GM12878 (cell line): ENCODE measurements at regions not wholly inside any gene's neighbourhood (a gene's known extent, or its start where the extent isn't known, plus 50 kb on each side); places are given as distances from the start of the nearest gene placed in this dataset.

Experiments used
- EP300 ChIP-seq, 2 experiments: fragments of 150-350 bp in 1 of 2; IDR thresholded peaks; 2 replicates each; pipeline ENCODE4 v1.6.1; 2011 to 2012; ENCODE audit warnings: low read depth in 2 of 2, low read length in 2 of 2, borderline replicate concordance in 1 of 2, improper control_type of control experiment in 1 of 2, inconsistent platforms in 1 of 2; ENCODE audit not compliant: control insufficient read depth in 1 of 2
- GABPA ChIP-seq: IDR thresholded peaks from 2 replicates; pipeline ENCODE4 v1.6.1; 2014; ENCODE audit warnings: antibody characterized with exemption, low read depth, mild to moderate bottlenecking, inconsistent platforms
- KAT2A ChIP-seq: conservative IDR thresholded peaks from 2 replicates; pipeline ENCODE4 v1.6.1; 2011; ENCODE audit warnings: low read depth, low read length; ENCODE audit not compliant: control insufficient read depth
- MYC ChIP-seq: IDR thresholded peaks from 2 replicates; pipeline ENCODE4 v1.6.1; 2011; ENCODE audit warnings: mild to moderate bottlenecking, low read length, moderate library complexity, inconsistent platforms; ENCODE audit not compliant: insufficient read depth, insufficient replicate concordance, insufficient read length, severe bottlenecking
- SREBF2 ChIP-seq: IDR thresholded peaks from 2 replicates; pipeline ENCODE4 v1.6.1; 2012; ENCODE audit warnings: mild to moderate bottlenecking, low read length
- TAF1 ChIP-seq: IDR thresholded peaks from 2 replicates; pipeline ENCODE4 v1.6.1; 2011; ENCODE audit warnings: mild to moderate bottlenecking, low read depth, low read length, borderline replicate concordance
- YBX1 ChIP-seq: fragments of 450-650 bp; IDR thresholded peaks from 2 replicates; pipeline ENCODE4 v1.6.1; 2016; ENCODE audit warnings: antibody characterized with exemption
- ZNF384 ChIP-seq: IDR thresholded peaks from 2 replicates; pipeline ENCODE4 v1.6.1; 2012; ENCODE audit warnings: low read depth, mild to moderate bottlenecking, low read length, improper control_type of control experiment, borderline replicate concordance
- TF ChIP-seq, protein P1 (sequence below), 3 experiments: IDR thresholded peaks in 2 of 3; conservative IDR thresholded peaks in 1 of 3; 2 replicates each; pipeline ENCODE4 v1.5.1; 2011; ENCODE audit warnings: low read depth in 3 of 3, low read length in 3 of 3, mild to moderate bottlenecking in 3 of 3, control low read depth in 2 of 3, moderate library complexity in 2 of 3, inconsistent platforms in 1 of 3, mixed read lengths in 1 of 3; ENCODE audit not compliant: control insufficient read depth in 2 of 3, insufficient read depth in 1 of 3; ENCODE audit errors: extremely low read depth in 1 of 3

- no peak for TF ChIP-seq YBX1
- TF ChIP-seq MYC = no peak
- no peak for TF ChIP-seq EP300 (IDR thresholded peaks at IDR 0.05; ENCODE audit: borderline replicate concordance in 1 of 2, control insufficient read depth in 1 of 2, low read depth in 2 of 2, low read length in 2 of 2)
- TF ChIP-seq GABPA = no peak
- TF ChIP-seq ZNF384 = no peak
- no peak for TF ChIP-seq KAT2A
- no peak for TF ChIP-seq TAF1
- TF ChIP-seq SREBF2 = no peak
- TF ChIP-seq, protein P1, sequence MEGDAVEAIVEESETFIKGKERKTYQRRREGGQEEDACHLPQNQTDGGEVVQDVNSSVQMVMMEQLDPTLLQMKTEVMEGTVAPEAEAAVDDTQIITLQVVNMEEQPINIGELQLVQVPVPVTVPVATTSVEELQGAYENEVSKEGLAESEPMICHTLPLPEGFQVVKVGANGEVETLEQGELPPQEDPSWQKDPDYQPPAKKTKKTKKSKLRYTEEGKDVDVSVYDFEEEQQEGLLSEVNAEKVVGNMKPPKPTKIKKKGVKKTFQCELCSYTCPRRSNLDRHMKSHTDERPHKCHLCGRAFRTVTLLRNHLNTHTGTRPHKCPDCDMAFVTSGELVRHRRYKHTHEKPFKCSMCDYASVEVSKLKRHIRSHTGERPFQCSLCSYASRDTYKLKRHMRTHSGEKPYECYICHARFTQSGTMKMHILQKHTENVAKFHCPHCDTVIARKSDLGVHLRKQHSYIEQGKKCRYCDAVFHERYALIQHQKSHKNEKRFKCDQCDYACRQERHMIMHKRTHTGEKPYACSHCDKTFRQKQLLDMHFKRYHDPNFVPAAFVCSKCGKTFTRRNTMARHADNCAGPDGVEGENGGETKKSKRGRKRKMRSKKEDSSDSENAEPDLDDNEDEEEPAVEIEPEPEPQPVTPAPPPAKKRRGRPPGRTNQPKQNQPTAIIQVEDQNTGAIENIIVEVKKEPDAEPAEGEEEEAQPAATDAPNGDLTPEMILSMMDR (IDR thresholded peaks at IDR 0.05 in 2 of 3, conservative IDR thresholded peaks at IDR 0.05 in 1 of 3; ENCODE audit: control insufficient read depth in 2 of 3, extremely low read depth in 1 of 3, insufficient read depth in 1 of 3, low read depth in 3 of 3, low read length in 3 of 3) = no peak
Observed at GRCh38 chr3:51620543-51620942, 50.5 kb upstream of the TEX264 start.
